ENCODE measurements at regions not wholly inside any gene's neighbourhood (a gene's known extent, or its start where the extent isn't known, plus 50 kb on each side); places are given as distances from the start of the nearest gene placed in this dataset.

GRCh38 chr20:18977441-18977840, 163.9 kb downstream of the SCP2D1 start:
- TF ChIP-seq CTCF (IDR thresholded peaks at IDR 0.05; ENCODE audit: insufficient read depth, low read length) (no peak), POLR2AphosphoS5 (IDR thresholded peaks at IDR 0.05; ENCODE audit: low read depth) (no peak)

Measured in HL-60 (cell line).